Fibroblast of skin of left quadriceps (primary cell): ENCODE measurements at regions not wholly inside any gene's neighbourhood (a gene's known extent, or its start where the extent isn't known, plus 50 kb on each side); places are given as distances from the start of the nearest gene placed in this dataset.

Source experiments
- DNase-seq, 2 experiments: peaks; one replicate each; pipeline ENCODE4 v3.0.0-alpha.2; 2013; ENCODE audit warnings: low read depth in 2 of 2

DNA sequence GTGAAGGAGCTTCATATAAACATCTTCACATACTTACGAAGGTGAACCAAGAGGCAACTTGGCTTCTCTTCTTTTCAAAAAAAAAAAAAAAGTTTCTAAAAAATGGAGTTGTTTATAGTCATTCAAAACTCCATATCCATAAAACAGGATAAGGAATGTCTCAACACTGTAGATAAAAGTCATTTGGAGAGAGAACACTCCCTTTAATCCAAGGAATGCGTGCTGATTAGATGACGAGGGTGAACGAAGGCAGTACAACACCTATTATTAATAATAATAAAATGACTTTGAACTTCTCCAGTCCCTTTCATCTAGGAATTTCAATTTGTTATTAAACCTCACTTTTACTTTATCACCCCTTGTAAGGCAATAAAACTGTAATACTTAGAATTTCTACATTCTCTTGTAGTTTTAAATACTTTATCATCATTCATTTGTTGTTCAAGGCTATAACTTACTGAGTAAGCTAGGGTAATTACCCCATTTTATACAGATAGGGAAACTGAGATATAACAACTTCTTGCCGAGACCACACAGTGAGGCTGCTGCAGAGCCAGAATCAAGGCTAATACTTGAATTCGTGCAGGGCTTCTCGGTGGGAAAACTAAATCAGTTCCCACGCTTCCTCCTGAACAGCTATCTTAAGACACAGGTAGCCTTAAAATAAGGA is 377.1 kb downstream of the EFNA5 start:
- no peak for DNase-seq

- no peak for DNase-seq
Observed at GRCh38 chr5:107291866-107292265, 378.9 kb downstream of the EFNA5 start.

GRCh38 chr5:107290780-107291398 is 379.8 kb downstream of the EFNA5 start:
- no peak for DNase-seq

DNA sequence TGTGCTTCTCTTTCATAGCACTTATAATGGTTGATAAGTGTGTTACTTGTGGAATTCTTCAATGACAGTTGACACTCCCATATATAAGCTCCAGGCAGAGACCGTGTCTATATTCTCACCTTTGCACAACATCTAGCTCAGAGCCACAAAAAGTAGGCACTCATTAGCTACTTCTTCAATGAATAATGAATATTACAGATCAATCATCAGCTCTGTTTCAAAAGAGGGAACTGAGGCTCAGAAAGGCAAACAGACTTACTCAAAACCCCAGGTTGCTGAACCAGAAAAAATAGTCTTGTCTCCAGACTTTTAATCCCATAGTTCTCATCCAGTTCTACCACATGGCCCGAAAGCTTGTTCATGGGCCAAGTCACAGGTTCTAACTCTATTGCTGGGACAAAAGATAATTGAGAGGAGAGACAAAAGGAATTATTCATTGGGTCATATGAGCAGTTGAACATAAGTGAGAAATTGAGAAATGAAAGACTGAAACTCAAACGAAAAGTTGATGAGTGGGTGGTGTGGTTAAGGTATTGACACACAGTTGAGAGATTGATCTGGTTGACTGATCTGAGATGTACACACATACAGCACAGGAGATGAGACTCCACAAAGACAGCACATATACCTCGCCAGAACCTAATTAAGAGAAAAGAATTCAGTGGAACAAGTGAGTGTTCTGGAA is 381.6 kb downstream of the EFNA5 start:
- DNase-seq = no peak

DNA sequence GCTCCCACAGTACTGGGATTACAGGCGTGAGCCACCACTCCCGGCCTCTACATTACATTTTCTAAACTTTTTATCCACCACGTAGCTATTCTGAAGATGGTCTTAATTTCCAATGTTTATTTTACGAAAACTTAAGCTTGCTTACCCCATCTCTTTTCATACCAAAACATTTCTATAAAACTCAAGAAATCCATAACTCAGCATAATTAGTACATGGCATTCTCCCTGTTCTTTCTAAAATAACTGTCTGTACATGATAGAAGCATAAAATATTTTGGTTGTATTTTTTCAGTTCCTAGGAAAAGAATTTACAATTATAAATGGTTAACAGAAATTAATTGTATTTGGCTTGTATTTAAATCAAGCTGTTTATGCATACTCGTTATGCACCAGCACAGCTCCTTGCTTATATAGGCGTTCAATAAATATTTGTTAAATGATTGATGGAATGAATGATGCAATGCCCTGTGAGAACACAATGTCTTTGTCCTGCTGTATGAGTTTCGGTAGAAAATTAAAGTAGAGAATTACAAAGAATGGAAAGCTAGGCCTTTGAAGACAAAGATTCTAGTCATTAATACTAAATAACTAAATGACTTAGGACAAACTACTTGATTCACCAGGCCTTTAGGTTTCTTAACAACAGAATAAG is 384.2 kb downstream of the EFNA5 start:
- no peak for DNase-seq

DNA sequence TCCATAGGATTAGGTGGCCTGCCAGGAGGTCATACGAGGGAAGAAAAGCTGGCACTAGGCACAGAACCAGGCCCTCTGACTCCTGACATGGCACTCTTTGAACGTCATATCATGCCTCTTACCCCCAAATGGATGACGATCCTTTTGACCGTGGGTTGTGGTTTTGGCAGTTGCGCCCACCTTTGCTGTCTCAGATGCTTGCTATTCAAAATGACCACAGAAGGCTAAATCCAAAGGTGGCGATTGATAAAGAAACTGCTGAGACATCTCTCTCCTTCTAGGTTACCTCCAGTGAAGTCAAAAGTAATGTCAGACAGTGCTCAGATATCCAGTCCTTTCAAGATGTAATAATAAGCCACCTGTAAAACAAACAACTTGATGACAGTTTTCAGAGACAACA is 385.0 kb downstream of the EFNA5 start:
- no peak for DNase-seq

- no peak for DNase-seq
Observed at GRCh38 chr5:107284822-107285525, 385.8 kb downstream of the EFNA5 start.

- DNase-seq = peak; percentile 25 to 39
Observed at GRCh38 chr5:107282061-107282460, 388.7 kb downstream of the EFNA5 start.

- no peak for DNase-seq
Observed at GRCh38 chr5:107278774-107279173, 392.0 kb downstream of the EFNA5 start.

- no peak for DNase-seq
Observed at GRCh38 chr5:107277485-107278125, 393.1 kb downstream of the EFNA5 start.

GRCh38 chr5:107275333-107275732 is 395.4 kb downstream of the EFNA5 start:
- DNase-seq = no peak

DNA sequence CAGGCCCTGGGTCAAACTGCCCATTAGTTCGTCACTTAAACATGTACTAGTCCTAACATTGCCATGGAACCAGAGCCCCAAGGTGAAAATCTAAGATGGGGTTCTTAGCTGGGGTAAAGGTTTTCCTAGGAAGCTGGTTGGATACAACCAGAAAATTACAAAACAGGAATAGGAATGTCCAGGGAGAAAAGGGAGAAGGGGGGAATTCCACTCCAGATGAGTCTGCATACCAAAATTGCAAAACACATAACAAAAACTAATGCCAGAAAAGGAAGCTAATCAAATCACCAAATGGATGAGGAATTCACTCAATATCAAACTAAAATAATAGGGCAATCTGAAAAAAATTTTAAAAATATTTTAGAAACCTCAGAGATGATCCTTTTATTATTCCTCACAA is 396.2 kb downstream of the EFNA5 start:
- DNase-seq = no peak

GRCh38 chr5:107272954-107273353 is 397.8 kb downstream of the EFNA5 start:
- DNase-seq = no peak

GRCh38 chr5:107272509-107272908 is 398.2 kb downstream of the EFNA5 start:
- no peak for DNase-seq

GRCh38 chr5:107271682-107272350 is 398.9 kb downstream of the EFNA5 start:
- no peak for DNase-seq

DNA sequence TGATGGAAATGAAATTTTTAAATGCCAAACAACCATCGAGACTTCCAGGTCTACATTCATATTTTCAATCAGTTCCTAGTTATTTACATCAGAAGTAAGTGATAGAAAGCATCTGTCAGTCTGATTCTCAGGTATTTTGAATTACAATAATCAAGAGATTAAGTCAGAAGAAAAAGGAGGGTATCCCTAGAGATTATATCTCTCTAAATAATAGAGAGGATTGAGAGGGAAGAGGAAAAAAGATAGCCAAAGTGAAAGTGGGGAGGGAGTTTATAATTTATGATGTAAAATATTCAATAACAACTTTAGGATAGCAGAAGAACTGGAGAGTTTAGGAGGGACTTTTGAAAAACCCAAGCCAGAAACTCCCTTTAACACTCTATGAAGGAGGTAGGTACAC is 400.2 kb downstream of the EFNA5 start:
- DNase-seq = no peak

GRCh38 chr5:107269678-107270077 is 401.1 kb downstream of the EFNA5 start:
- DNase-seq = no peak

- no peak for DNase-seq
Observed at GRCh38 chr5:107269256-107269655, 401.5 kb downstream of the EFNA5 start.

GRCh38 chr5:107268241-107268640 is 402.5 kb downstream of the EFNA5 start:
- DNase-seq = no peak

- no peak for DNase-seq
Observed at GRCh38 chr5:107266100-107266499, 404.6 kb downstream of the EFNA5 start.

- no peak for DNase-seq
Observed at GRCh38 chr5:107265193-107265592, 405.5 kb downstream of the EFNA5 start.
